Natural killer cell (primary cell): ENCODE measurements at regions not wholly inside any gene's neighbourhood (a gene's known extent, or its start where the extent isn't known, plus 50 kb on each side); places are given as distances from the start of the nearest gene placed in this dataset.

ENCODE experiments used
- ATAC-seq, 3 donors: fragments of 150-1000 bp in 2 of 3; fragments of 200-7000 bp in 1 of 3; cut with Tn5 transposase; 1 replicate in 1 of 3; 2 replicates in 2 of 3; pipeline ENCODE4 v1.10.0; 2021; ENCODE audit warnings: mild to moderate bottlenecking in 2 of 3, moderate library complexity in 2 of 3
- DNase-seq, 2 donors: peaks; one replicate each; pipeline versions ENCODE4 v3.0.0 to v3.0.0-alpha.2; 2013 to 2021; ENCODE audit warnings: mixed read lengths in 1 of 2
- H3K27ac ChIP-seq: one replicate; pipeline ENCODE4 v1.5.1; 2013; ENCODE audit warnings: mild to moderate bottlenecking, low read length
- H3K27me3 ChIP-seq: one replicate; pipeline ENCODE4 v1.6.1; 2013; ENCODE audit warnings: low read length; ENCODE audit not compliant: control insufficient read depth, insufficient read depth
- H3K36me3 ChIP-seq: one replicate; pipeline ENCODE4 v1.6.1; 2013; ENCODE audit warnings: low read length; ENCODE audit not compliant: control insufficient read depth, insufficient read depth
- H3K4me1 ChIP-seq: one replicate; pipeline ENCODE4 v1.6.1; 2013; ENCODE audit warnings: low read length; ENCODE audit not compliant: control insufficient read depth, insufficient read depth
- H3K4me3 ChIP-seq: one replicate; pipeline ENCODE4 v1.5.1; 2013; ENCODE audit warnings: low read length
- H3K9me3 ChIP-seq: one replicate; pipeline ENCODE4 v1.6.1; 2013; ENCODE audit warnings: low read length; ENCODE audit not compliant: control insufficient read depth, insufficient read depth
- H3K27ac Mint-ChIP-seq, 2 donors: one replicate each; pipeline ENCODE4 v1.8.0; 2022; ENCODE audit warnings: mild to moderate bottlenecking in 2 of 2, mixed read lengths in 2 of 2, moderate library complexity in 1 of 2
- H3K27me3 Mint-ChIP-seq, 2 donors: one replicate each; pipeline ENCODE4 v1.8.0; 2022; ENCODE audit warnings: low read depth in 2 of 2, mixed read lengths in 2 of 2
- H3K36me3 Mint-ChIP-seq: one replicate; pipeline ENCODE4 v1.8.0; 2022; ENCODE audit warnings: mixed read lengths
- H3K4me1 Mint-ChIP-seq, 2 donors: one replicate each; pipeline ENCODE4 v1.8.0; 2022; ENCODE audit warnings: mixed read lengths in 2 of 2
- H3K4me3 Mint-ChIP-seq: one replicate; pipeline ENCODE4 v1.8.0; 2022; ENCODE audit warnings: mild to moderate bottlenecking, moderate library complexity, mixed read lengths
- H3K9me3 Mint-ChIP-seq, 2 donors: one replicate each; pipeline ENCODE4 v1.8.0; 2022; ENCODE audit warnings: mixed read lengths in 2 of 2
- WGBS: methylation state at CpG from one replicate; pipeline ENCODE4 v1.1.7; 2013; ENCODE audit warnings: missing lambda C conversion rate; ENCODE audit not compliant: insufficient coverage; 5-methylcytosine and 5-hydroxymethylcytosine counted together
- intact Hi-C: fragments of 100-400 bp; cut with micrococcal nuclease; formaldehyde crosslinking; loops from one replicate; pipeline ENCODE4 v1.14.2; 2022
- TF ChIP-seq, protein P1 (sequence below): fragments of 200-600 bp; IDR thresholded peaks from one replicate; pipeline ENCODE4 v1.8.0; 2022; ENCODE audit warnings: antibody characterized with exemption

DNA sequence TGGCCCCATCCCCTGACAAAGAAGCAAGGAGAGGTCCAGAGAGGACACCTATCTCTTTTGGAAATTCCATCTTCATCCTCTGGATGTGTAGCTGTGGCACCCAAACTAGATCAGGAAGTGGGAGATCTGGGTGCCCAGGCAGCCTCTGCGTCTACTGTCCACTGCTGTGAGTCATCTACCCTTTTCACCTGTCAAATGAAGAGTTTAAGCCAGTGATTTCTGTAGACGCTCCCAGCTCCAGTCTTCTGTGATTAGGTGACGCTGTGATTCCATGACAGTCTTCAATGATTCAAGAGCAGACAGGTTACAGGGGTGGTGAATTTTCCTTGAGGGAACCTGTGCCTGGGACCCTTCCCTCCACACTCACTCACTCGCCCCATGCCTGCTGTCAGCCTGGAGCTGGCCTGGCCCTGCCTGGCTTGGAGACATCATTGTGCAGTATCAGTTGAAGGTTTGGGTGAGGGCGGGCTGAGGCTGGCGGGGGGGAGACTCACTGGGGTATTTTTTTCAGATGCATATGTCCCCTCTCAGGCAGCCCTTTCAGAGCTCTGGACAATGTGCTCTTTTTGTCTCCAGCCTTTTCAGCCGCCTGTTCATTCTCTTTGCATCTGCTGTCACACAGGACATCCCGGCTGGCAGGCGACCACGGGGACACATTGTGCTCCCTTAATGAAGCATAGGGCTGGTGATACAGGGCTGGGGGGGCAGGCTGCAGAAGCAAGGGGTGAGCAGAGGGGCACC lies 56.8 kb upstream of the PARP11 start:
- H3K9me3 ChIP-seq, result no peaks in the 10 kb centered on the region
- no peak overlapping the region for H3K4me3 ChIP-seq
- no peaks in the 10 kb centered on the region for H3K36me3 Mint-ChIP-seq
- H3K27me3 Mint-ChIP-seq, result peaks cover 25 to 52% of the 10 kb centered on the region in 2 donors
- H3K27ac Mint-ChIP-seq, result no peak overlapping the region
- no peak overlapping the region for H3K4me3 Mint-ChIP-seq
- intact Hi-C loops, result no loop called here
- H3K9me3 Mint-ChIP-seq, result no peaks in the 10 kb centered on the region
- no peak overlapping the region for H3K27ac ChIP-seq
- ATAC-seq (no peak), DNase-seq (no peak)
- H3K27me3 ChIP-seq, result no peaks in the 10 kb centered on the region
- no peaks in the 10 kb centered on the region for H3K4me1 ChIP-seq
- TF ChIP-seq, protein P1, sequence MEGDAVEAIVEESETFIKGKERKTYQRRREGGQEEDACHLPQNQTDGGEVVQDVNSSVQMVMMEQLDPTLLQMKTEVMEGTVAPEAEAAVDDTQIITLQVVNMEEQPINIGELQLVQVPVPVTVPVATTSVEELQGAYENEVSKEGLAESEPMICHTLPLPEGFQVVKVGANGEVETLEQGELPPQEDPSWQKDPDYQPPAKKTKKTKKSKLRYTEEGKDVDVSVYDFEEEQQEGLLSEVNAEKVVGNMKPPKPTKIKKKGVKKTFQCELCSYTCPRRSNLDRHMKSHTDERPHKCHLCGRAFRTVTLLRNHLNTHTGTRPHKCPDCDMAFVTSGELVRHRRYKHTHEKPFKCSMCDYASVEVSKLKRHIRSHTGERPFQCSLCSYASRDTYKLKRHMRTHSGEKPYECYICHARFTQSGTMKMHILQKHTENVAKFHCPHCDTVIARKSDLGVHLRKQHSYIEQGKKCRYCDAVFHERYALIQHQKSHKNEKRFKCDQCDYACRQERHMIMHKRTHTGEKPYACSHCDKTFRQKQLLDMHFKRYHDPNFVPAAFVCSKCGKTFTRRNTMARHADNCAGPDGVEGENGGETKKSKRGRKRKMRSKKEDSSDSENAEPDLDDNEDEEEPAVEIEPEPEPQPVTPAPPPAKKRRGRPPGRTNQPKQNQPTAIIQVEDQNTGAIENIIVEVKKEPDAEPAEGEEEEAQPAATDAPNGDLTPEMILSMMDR, result no peak
- 89% methylated on average over 10 of the region's 10 CpGs for WGBS
- H3K36me3 ChIP-seq, result no peaks in the 10 kb centered on the region
- H3K4me1 Mint-ChIP-seq, result peaks cover 3% of the 10 kb centered on the region in 2 donors

GRCh38 chr12:3928538-3929184 lies 55.5 kb upstream of the PARP11 start:
- TF ChIP-seq, protein P1, result no peak
- Mint-ChIP-seq H3K4me3 (no peak overlapping the region), H3K27ac (no peak overlapping the region), H3K27me3 (peaks cover 23 to 48% of the 10 kb centered on the region in 2 donors), H3K36me3 (no peaks in the 10 kb centered on the region), H3K4me1 (no peaks in the 10 kb centered on the region), H3K9me3 (no peaks in the 10 kb centered on the region)
- intact Hi-C loops, result no loop called here
- 20% methylated on average over 6 of the region's 6 CpGs for WGBS
- no peaks in the 10 kb centered on the region for H3K36me3 ChIP-seq
- DNase-seq (no peak), ATAC-seq (no peak)
- H3K9me3 ChIP-seq, result no peaks in the 10 kb centered on the region
- H3K27ac ChIP-seq, result no peak overlapping the region
- H3K4me3 ChIP-seq, result no peak overlapping the region
- H3K4me1 ChIP-seq, result no peaks in the 10 kb centered on the region
- H3K27me3 ChIP-seq, result no peaks in the 10 kb centered on the region

DNA sequence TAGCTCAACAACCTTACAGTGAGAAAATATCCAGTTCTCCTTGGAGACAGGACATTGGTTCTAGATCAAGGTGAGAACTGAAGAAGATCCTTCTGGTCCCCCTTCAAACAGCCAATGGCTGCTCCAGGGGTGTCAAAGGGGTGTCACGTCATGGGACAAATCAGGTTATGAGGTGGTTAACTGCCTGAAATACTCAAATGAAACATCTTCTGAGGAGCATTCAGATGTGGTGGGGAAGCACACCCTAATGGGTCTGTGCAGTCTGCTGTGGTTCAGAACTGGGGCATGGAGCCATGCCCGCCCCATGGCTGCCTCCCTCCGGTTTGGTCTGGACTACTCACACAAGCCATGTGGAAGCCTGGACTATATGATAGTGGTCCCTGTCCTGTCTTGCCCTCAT lies 52.4 kb upstream of the PARP11 start:
- H3K27me3 ChIP-seq, result no peaks in the 10 kb centered on the region
- H3K9me3 ChIP-seq, result no peaks in the 10 kb centered on the region
- no peak overlapping the region for H3K27ac ChIP-seq
- no peak overlapping the region for H3K4me3 ChIP-seq
- no peaks in the 10 kb centered on the region for H3K4me1 ChIP-seq
- DNase-seq (no peak), ATAC-seq (no peak)
- Mint-ChIP-seq H3K4me3 (no peak overlapping the region), H3K4me1 (no peaks in the 10 kb centered on the region), H3K27ac (no peak overlapping the region), H3K27me3 (peaks cover 30 to 42% of the 10 kb centered on the region in 2 donors), H3K9me3 (no peaks in the 10 kb centered on the region), H3K36me3 (no peaks in the 10 kb centered on the region)
- TF ChIP-seq, protein P1, result no peak
- H3K36me3 ChIP-seq, result no peaks in the 10 kb centered on the region
- intact Hi-C loops, result no loop called here
- 93% methylated on average over 3 of the region's 3 CpGs for WGBS
